GM12874 (cell line): ENCODE measurements at regions not wholly inside any gene's neighbourhood (a gene's known extent, or its start where the extent isn't known, plus 50 kb on each side); places are given as distances from the start of the nearest gene placed in this dataset.

Source experiments
- TF ChIP-seq, protein P1 (sequence below): IDR thresholded peaks from 2 replicates; pipeline ENCODE4 v1.5.1; 2011; ENCODE audit warnings: low read depth, mild to moderate bottlenecking, control low read depth, low read length, moderate library complexity; ENCODE audit not compliant: insufficient read depth

DNA sequence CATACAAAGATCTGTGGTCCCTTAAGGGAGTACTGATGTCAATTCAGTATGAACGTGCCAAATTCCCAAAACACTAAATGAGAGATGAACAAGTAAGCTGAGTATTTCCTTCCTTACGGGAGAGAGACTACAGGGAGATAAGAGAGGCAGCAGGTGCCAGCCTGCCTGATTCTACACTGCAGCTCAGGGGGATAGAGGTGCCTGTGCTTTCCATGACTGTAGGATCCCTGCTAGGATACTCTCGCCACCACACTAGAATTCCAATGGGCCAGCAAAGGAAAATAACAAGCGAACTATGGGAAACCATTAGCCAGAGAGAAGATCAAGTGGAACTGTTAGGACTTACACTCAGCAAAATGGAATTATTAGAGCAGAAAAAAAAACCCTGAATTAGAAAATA lies 198.5 kb upstream of the BTBD3 start:
- TF ChIP-seq, protein P1, sequence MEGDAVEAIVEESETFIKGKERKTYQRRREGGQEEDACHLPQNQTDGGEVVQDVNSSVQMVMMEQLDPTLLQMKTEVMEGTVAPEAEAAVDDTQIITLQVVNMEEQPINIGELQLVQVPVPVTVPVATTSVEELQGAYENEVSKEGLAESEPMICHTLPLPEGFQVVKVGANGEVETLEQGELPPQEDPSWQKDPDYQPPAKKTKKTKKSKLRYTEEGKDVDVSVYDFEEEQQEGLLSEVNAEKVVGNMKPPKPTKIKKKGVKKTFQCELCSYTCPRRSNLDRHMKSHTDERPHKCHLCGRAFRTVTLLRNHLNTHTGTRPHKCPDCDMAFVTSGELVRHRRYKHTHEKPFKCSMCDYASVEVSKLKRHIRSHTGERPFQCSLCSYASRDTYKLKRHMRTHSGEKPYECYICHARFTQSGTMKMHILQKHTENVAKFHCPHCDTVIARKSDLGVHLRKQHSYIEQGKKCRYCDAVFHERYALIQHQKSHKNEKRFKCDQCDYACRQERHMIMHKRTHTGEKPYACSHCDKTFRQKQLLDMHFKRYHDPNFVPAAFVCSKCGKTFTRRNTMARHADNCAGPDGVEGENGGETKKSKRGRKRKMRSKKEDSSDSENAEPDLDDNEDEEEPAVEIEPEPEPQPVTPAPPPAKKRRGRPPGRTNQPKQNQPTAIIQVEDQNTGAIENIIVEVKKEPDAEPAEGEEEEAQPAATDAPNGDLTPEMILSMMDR: no peak

- TF ChIP-seq, protein P1: no peak
Measured at GRCh38 chr20:11721411-11721810, 196.3 kb upstream of the BTBD3 start.

- TF ChIP-seq, protein P1: no peak
Measured at GRCh38 chr20:11724097-11724496, 193.6 kb upstream of the BTBD3 start.

DNA sequence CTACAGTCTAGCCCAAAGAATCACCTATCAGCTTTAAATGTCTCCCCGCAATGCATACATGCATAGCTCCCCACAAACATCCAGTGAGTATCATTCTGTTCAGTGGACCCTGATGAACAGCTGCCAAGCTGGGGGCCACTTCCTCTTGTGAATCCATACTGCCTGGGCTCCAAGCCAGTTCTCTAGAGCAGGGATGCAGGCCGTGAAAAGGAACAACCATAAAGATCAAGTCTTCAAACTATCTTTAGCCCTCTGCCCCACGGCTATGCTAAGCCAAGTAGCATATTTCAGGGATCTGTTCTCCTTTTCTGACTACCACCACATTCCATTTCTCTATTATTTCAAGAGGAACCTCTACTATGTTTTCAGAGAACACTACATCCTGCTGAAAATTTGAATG lies 191.7 kb upstream of the BTBD3 start:
- TF ChIP-seq, protein P1: no peak

GRCh38 chr20:11727708-11728107 lies 190.0 kb upstream of the BTBD3 start:
- TF ChIP-seq, protein P1: no peak

- TF ChIP-seq, protein P1: no peak
Measured at GRCh38 chr20:11728937-11729336, 188.8 kb upstream of the BTBD3 start.

DNA sequence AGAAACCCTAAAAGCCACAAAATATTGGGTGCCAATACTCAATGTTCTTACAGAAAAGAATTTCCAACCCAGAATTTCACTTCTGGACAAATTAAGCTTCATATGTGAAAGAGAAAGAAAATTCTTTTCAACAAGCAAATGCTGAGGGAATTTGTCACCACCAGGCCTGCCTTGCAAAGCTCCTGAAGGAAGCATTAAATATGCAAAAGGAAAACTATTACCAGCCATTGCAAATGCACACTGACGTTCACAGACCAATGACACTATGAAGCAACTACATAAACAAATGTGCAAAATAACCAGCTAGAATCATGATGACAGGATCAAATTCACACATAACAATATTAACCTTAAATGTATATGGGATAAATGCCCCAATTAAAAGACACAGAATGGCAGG lies 187.9 kb upstream of the BTBD3 start:
- TF ChIP-seq, protein P1: no peak

DNA sequence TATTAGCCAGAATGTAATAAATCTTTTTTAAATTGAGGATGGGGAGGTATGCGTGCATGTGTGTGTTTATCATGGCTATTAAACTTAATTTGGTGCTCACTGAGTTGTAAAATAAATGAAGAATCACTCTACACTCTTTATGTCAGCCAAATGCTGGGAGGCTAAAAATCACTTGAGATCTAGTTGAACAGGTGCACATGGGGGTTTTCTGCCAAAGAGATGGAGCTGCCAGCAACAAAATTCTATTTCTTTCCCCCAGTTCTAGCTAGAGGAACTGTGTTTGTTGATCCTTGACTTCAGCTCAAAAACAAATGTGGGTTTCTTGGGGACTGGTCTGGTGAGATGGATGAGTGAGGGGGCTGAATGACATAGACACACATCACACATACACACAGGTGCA lies 183.3 kb upstream of the BTBD3 start:
- TF ChIP-seq, protein P1: no peak
